HG03575 (cell line): ENCODE measurements at regions not wholly inside any gene's neighbourhood (a gene's known extent, or its start where the extent isn't known, plus 50 kb on each side); places are given as distances from the start of the nearest gene placed in this dataset.
"Not testable (repeated sequence)": the region's sequence is repeated elsewhere in the genome, so short reads cannot be mapped to it uniquely, and the experiment has no call there.

Source experiments
- ATAC-seq: cut with Tn5 transposase; IDR thresholded peaks from one replicate; pipeline ENCODE4 v1.9.1; 2021; ENCODE audit not compliant: unreplicated experiment, insufficient number of reproducible peaks, low FRiP score; ENCODE audit errors: extremely low read depth

GRCh38 chr12:131601499-131601898 lies 109.4 kb upstream of the SFSWAP start:
- ATAC-seq: not testable (repeated sequence)

- no peak for ATAC-seq
Observed at GRCh38 chr12:131603106-131603938, 107.6 kb upstream of the SFSWAP start.

DNA sequence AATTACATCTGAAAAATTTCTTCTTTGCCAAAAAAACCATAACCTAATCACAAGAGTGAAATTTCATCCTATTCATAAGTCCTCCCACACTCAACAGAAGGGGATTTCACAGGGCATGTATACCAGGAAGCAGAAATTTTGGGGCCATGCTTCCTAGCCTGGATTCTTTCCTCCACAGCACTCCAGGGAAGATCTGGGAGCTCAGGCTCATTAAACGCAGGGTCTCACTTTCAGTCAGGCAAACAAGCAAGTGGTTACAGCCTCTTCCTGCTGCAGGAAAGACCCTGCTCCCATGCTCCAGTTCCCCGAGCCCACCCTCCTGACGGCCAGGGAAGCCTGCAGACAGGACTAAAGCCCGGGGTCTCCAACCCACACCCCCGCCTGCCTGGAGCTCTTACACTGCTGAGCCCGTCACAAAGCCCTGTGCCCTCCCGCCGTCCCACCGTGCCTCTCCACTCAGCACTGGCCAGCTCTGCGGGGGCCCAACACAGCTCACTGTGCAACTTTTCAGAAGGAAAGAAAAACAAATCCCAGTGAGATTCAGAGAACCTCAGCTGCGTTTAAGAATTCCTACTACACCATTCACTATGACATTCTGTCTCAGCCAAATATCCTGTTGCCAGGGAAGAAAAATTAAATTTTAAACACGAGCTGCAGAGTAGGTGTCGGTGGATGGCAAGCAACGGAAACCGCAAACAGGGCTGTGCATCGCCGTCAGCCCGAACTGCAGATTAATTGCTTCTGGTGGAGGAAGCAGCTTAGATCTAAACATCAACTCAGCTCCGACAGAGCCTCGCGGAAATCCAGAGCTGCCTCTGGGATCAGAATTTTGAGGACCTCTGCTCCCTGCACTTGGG lies 106.7 kb upstream of the SFSWAP start:
- no peak for ATAC-seq

GRCh38 chr12:131604859-131605258 lies 106.0 kb upstream of the SFSWAP start:
- no peak for ATAC-seq

- no peak for ATAC-seq
Observed at GRCh38 chr12:131605304-131605829, 105.5 kb upstream of the SFSWAP start.

DNA sequence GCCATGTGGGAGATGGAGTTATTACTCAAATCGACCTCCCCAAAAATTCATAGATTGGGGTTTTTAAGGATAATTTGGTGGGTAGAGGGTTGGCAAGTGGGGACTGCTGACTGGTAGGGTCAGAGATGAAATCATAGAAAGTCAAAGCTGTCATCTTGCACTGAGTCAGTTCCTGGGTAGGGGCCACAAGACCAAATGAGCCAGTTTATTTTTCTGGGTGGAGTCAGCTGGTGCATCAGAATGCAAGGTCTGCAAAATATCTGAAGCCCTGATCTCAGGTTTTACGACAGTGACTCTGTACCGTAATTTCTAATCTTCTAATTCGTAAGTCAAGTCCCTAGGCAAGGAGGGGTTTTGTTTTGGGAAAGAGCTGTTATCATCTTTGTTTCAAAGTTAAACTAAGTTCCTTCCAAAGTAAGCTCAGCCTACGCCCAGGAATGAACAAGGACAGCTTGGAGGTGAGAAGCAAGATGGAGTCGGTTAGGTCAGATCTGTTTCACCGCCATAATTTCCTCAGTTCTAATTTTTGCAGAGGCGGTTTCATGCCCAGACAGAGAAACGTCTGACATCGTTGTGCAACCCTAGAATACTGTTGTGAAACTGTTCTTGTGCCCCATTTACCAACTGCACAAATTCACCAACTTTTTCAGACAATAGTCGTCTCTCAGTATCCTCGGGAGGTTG lies 104.5 kb upstream of the SFSWAP start:
- ATAC-seq: no peak

DNA sequence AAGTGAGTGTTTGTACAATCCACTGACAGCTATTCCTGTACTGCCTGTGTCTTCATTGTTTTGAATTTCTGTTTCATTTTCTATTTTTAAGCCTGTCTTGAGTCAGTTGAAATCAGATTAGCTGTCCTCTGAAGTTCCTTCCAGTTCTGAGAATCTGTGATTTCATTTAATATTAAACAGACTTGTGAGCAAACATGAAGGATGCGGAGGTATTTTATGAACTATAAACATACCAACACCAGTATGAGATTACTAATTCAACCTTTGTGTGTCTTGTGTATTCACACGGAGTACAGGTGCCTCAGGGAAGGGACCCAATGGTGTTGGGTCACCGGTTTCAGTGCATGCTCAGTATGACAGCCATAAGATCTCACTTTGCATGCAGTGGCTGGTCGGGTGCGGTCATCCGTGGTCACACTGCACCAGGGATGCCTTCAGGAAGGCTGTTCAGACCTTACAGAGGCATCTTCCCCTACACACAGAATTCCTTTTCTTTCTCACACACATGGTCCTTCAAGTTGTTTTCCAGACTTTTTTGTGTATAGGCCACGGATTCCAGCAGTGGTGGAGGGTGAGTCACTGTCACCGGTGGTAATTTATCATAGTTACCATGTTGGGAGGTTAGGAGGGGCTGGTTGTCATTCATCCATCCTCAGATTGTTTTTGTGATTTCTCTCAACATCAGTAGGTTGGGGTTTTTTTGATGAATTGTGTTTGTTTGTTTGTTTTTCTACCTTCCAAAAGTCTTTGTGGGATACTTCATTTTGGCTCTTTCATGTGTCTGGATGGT lies 103.0 kb upstream of the SFSWAP start:
- ATAC-seq: peak; percentile 60

DNA sequence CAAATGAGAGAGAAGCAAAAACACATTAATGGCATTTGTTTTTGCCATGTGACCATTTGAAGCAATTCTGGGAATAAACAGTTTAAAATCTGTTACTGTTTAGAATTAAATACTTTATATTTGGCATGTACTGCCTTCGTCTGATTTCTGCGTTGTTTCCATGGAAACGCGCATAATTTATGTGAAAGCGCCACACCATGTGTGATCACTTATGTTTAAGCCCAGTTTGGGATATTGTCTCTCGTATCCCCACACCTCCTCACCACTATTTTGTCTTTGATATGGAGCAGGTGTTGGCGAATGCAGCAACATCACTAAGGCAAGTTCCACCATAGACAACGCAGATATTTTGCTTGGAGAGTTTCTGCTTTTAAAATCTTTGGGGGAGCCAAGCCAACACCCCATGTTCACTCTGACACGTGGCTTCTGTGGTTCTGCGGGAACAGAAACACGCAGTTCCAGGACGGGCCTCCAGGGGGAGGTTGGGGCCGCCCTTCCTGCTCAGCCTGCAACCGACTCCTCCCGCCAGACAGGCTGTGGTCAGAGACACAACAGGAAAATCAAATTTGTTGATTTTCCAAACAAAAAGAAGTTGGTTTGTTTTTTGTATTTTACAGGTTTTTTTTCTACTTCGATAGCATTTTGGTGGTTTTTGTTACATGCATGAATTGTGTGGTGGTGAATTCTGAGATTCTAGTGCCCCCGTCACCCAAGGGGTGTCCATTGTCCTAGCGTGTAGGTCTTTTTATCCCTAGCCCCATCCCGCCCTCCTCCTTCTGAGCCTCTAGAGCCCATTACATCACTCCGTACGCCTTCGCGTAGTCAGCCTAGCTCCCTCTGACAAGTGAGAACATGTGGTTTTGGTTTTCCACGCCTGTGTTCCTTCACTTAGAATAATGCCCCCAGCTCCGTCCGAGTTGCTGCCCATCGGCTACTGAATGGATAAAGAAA lies 101.9 kb upstream of the SFSWAP start:
- no peak for ATAC-seq

DNA sequence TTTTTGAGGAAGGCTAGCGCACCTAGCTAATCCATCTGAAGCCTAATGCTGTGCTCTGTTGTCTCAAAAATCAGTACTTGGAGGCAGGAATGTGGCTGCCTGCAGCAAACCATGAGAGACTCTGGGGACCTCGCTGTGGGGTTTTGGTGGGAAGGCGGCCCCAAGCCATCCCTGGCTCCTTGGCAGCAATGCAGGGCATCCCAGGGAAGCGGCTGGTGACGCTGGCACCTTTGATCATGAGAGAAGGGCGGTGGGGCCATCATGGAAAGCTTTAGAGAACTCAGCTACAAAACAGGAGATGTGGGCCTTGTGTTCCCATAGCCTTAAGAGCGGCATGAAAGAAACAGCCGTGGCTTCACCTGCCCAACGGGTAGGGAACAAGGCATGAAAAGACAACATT lies 101.1 kb upstream of the SFSWAP start:
- no peak for ATAC-seq

- ATAC-seq: no peak
Observed at GRCh38 chr12:131610181-131610580, 100.7 kb upstream of the SFSWAP start.

DNA sequence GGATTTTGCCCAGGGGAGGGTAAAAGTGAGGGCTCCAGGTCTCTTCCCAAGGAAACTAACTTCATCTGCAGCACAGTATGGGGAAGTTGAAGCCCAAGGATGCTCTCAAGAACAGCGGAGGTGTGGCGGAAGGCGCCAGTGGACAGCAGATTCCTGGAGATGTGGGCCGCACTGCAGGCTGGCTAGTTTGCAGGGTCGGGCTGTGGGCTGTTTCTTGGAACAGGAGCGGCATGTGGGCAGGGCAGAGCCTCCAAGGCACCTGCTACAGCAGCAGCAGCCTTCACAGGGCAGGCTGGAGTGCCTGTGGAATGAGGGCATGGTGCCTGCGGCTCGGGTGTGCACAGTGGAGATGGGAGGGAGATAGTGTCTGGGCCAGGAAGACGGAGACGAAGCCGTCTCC lies 100.0 kb upstream of the SFSWAP start:
- ATAC-seq: no peak

DNA sequence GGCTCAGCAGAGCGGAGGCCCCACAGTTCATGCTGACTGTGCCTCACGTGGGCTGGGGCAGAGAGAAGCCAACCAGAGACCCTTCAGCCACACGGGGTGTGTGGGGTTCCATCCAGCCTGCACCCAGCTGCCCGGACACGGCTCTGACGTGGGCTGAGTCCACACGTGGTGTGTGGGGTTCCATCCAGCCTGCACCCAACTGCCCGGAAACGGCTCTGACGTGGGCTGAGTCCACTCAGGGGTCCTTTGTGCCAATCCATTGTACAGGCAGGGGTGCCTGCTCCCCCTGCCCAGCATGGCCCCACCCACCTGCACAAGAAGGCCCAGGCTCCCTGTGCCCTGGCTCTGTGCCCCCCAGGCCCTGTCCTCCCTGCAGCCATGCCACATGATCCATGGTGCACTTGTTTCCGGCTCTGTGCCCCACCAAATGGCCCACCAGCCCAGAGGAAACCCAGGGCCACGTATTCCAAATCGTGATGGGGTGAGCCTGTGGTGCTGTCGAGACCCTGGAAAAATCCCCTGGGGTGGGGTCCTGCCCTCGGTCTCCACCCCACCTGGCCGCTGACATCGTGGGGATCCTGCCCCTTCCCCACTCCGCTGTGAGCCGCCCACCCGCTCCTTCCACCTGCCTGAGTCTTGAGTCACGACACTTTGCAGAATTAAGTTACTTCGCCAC lies 99.3 kb upstream of the SFSWAP start:
- ATAC-seq: no peak

- no peak for ATAC-seq
Observed at GRCh38 chr12:131612092-131612755, 98.7 kb upstream of the SFSWAP start.

DNA sequence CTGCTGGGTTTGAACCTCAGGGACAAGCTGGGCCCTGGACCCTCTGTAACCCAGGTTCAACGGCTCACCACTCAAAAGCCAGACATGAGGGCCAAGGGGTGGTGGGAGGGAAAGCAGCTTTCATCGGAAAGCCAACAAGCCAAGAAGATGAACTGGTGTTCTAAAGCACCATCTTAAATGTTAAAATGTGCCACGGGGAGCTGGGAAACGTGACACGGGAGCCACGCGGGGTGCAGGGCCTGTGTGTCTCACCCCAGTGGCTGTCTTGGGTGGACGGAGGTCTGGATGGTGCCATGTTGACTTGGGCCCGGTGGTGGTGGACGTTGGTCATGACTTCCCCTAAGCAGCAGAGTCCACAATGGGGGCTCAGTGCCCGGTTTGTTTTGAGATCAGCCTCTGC lies 97.7 kb upstream of the SFSWAP start:
- no peak for ATAC-seq

GRCh38 chr12:131613678-131614077 lies 97.2 kb upstream of the SFSWAP start:
- ATAC-seq: no peak

DNA sequence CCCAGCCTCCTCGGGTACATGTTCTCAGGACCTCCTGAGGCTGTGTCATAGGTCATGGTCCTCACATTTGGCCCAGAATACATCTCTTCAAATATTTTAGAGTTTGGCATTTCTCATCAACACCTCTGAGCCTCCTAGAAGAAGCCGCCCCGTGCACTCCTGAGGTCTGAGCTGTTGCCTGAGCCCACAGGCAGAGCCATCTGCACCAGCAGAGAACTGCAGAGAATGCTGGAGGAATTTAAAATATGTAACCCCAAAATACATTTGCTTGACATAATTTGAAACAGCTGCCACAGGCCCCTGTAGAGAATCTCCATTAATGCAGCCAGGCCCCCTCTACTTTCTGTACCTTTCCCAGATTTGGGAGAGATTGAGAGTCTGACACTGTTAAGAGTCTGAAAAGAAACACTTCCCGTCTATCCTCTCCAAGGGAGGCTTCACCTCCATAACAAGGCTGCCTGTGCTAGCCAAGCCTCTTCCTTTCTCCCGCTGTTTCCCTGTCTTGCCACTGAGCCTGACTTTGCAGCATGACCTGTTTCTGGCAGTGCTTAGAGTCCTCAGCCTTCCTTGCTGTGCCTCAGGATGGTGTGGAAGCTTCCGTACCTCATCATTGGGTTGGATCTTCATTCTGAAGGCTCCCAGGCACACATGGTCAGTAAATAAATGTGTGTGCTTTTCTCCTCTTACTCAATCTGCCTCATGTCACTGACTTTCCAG lies 95.4 kb upstream of the SFSWAP start:
- ATAC-seq: no peak
